ENCODE measurements at regions not wholly inside any gene's neighbourhood (a gene's known extent, or its start where the extent isn't known, plus 50 kb on each side); places are given as distances from the start of the nearest gene placed in this dataset.

GRCh38 chr11:91768783-91769182, 455.8 kb upstream of the FAT3 start:
- H3K27ac Mint-ChIP-seq, result no peak overlapping the region
- 67% methylated on average over 1 of the region's 1 CpG for WGBS (ENCODE audit: insufficient coverage)
- intact Hi-C loops (cut with micrococcal nuclease), result no loop called here

GRCh38 chr11:91763331-91763730, 461.3 kb upstream of the FAT3 start:
- H3K4me3 Mint-ChIP-seq, result no peak overlapping the region
- H3K27ac ChIP-seq (ENCODE audit: low read length), result no peak overlapping the region
- intact Hi-C loops (cut with micrococcal nuclease), result no loop called here
- ATAC-seq (no peak), DNase-seq (no peak)
- H3K36me3 Mint-ChIP-seq, result peaks cover 6% of the 10 kb centered on the region
- H3K27ac Mint-ChIP-seq, result no peak overlapping the region
- H3K27me3 ChIP-seq (ENCODE audit: control insufficient read depth, insufficient read depth, low read length), result no peaks in the 10 kb centered on the region
- H3K9me3 ChIP-seq (ENCODE audit: control insufficient read depth, insufficient read depth, low read length), result no peaks in the 10 kb centered on the region
- H3K4me1 Mint-ChIP-seq, result no peaks in the 10 kb centered on the region
- TF ChIP-seq CTCF (IDR thresholded peaks at IDR 0.05), result no peak
- no peak overlapping the region for H3K4me3 ChIP-seq (ENCODE audit: low read length)
- no peaks in the 10 kb centered on the region for H3K4me1 ChIP-seq (ENCODE audit: control insufficient read depth, insufficient read depth, low read length)
- H3K36me3 ChIP-seq (ENCODE audit: control insufficient read depth, insufficient read depth, low read length), result no peaks in the 10 kb centered on the region
- no peaks in the 10 kb centered on the region for H3K27me3 Mint-ChIP-seq (ENCODE audit: low read depth in 2 of 2)
- H3K9me3 Mint-ChIP-seq, result peaks cover 2 to 10% of the 10 kb centered on the region in 2 donors

More at GRCh38 chr11:91768783-91769182, 455.8 kb upstream of the FAT3 start:
- no peak for TF ChIP-seq CTCF (IDR thresholded peaks at IDR 0.05)
- H3K36me3 ChIP-seq (ENCODE audit: control insufficient read depth, insufficient read depth, low read length), result no peaks in the 10 kb centered on the region
- no peaks in the 10 kb centered on the region for H3K27me3 ChIP-seq (ENCODE audit: control insufficient read depth, insufficient read depth, low read length)
- H3K9me3 Mint-ChIP-seq, result peaks cover 12 to 19% of the 10 kb centered on the region in 2 donors
- no peak overlapping the region for H3K4me3 Mint-ChIP-seq
- H3K4me1 Mint-ChIP-seq, result no peaks in the 10 kb centered on the region
- no peaks in the 10 kb centered on the region for H3K27me3 Mint-ChIP-seq (ENCODE audit: low read depth in 2 of 2)
- peaks cover 4% of the 10 kb centered on the region for H3K9me3 ChIP-seq (ENCODE audit: control insufficient read depth, insufficient read depth, low read length)
- no peak overlapping the region for H3K4me3 ChIP-seq (ENCODE audit: low read length)
- H3K36me3 Mint-ChIP-seq, result peaks cover 12% of the 10 kb centered on the region
- no peak for DNase-seq
- H3K4me1 ChIP-seq (ENCODE audit: control insufficient read depth, insufficient read depth, low read length), result no peaks in the 10 kb centered on the region
- no peak for ATAC-seq
- H3K27ac ChIP-seq (ENCODE audit: low read length), result no peak overlapping the region

GRCh38 chr11:91761406-91762025, 463.1 kb upstream of the FAT3 start:
- DNase-seq (no peak), ATAC-seq (no peak)
- peaks cover 2 to 12% of the 10 kb centered on the region in 2 donors for H3K9me3 Mint-ChIP-seq
- Histone ChIP-seq H3K4me1 (ENCODE audit: control insufficient read depth, insufficient read depth, low read length) (no peaks in the 10 kb centered on the region), H3K36me3 (ENCODE audit: control insufficient read depth, insufficient read depth, low read length) (no peaks in the 10 kb centered on the region), H3K27ac (ENCODE audit: low read length) (no peak overlapping the region), H3K4me3 (ENCODE audit: low read length) (no peak overlapping the region), H3K9me3 (ENCODE audit: control insufficient read depth, insufficient read depth, low read length) (no peaks in the 10 kb centered on the region), H3K27me3 (ENCODE audit: control insufficient read depth, insufficient read depth, low read length) (no peaks in the 10 kb centered on the region)
- H3K4me1 Mint-ChIP-seq, result no peaks in the 10 kb centered on the region
- TF ChIP-seq CTCF (IDR thresholded peaks at IDR 0.05), result no peak
- peaks cover 6% of the 10 kb centered on the region for H3K36me3 Mint-ChIP-seq
- WGBS (ENCODE audit: insufficient coverage), result 47% methylated on average over 1 of the region's 3 CpGs
- H3K27ac Mint-ChIP-seq, result no peak overlapping the region
- intact Hi-C loops (cut with micrococcal nuclease), result no loop called here
- H3K4me3 Mint-ChIP-seq, result no peak overlapping the region
- H3K27me3 Mint-ChIP-seq (ENCODE audit: low read depth in 2 of 2), result no peaks in the 10 kb centered on the region

GRCh38 chr11:91756829-91757480, 467.7 kb upstream of the FAT3 start:
- intact Hi-C loops (cut with micrococcal nuclease), result no loop called here
- Histone ChIP-seq H3K36me3 (ENCODE audit: control insufficient read depth, insufficient read depth, low read length) (no peaks in the 10 kb centered on the region), H3K4me3 (ENCODE audit: low read length) (no peak overlapping the region), H3K9me3 (ENCODE audit: control insufficient read depth, insufficient read depth, low read length) (no peaks in the 10 kb centered on the region), H3K27ac (ENCODE audit: low read length) (no peak overlapping the region), H3K27me3 (ENCODE audit: control insufficient read depth, insufficient read depth, low read length) (no peaks in the 10 kb centered on the region), H3K4me1 (ENCODE audit: control insufficient read depth, insufficient read depth, low read length) (no peaks in the 10 kb centered on the region)
- TF ChIP-seq CTCF (IDR thresholded peaks at IDR 0.05), result no peak
- Mint-ChIP-seq H3K9me3 (peaks cover 3 to 5% of the 10 kb centered on the region in 2 donors), H3K4me1 (no peaks in the 10 kb centered on the region), H3K36me3 (peaks cover 9% of the 10 kb centered on the region), H3K27me3 (ENCODE audit: low read depth in 2 of 2) (no peaks in the 10 kb centered on the region), H3K4me3 (no peak overlapping the region), H3K27ac (no peak overlapping the region)
- no peak for DNase-seq
- 100% methylated on average over 1 of the region's 1 CpG for WGBS (ENCODE audit: insufficient coverage)
- ATAC-seq, result no peak

All from natural killer cell (primary cell).